ENCODE measurements at regions not wholly inside any gene's neighbourhood (a gene's known extent, or its start where the extent isn't known, plus 50 kb on each side); places are given as distances from the start of the nearest gene placed in this dataset.

GRCh38 chr13:88670509-88670908 lies 999.3 kb downstream of the SLITRK5 start:
- Histone ChIP-seq H2AFZ (ENCODE audit: low read depth, low read length, poor library complexity, severe bottlenecking) (no peak overlapping the region), H3K4me2 (ENCODE audit: low read length) (no peak overlapping the region), H3K9me2 (ENCODE audit: insufficient read depth) (no peaks in the 10 kb centered on the region), H3K4me1 (ENCODE audit: control insufficient read depth in 1 of 2, insufficient read depth in 2 of 2, low read length in 2 of 2) (no peaks in the 10 kb centered on the region), H3K27ac (ENCODE audit: low read depth, low read length) (no peak overlapping the region), H3K27me3 (ENCODE audit: insufficient read depth, low read length) (no peaks in the 10 kb centered on the region), H3K9me3 (ENCODE audit: control insufficient read depth in 1 of 2, insufficient read depth in 1 of 2, low read depth in 1 of 2, low read length in 2 of 2) (no peaks in the 10 kb centered on the region), H3K79me2 (ENCODE audit: insufficient read depth, low read length) (no peaks in the 10 kb centered on the region), H3K4me3 (replicated peaks in 1 of 2; ENCODE audit: low read depth in 1 of 2, low read length in 2 of 2) (no peak overlapping the region), H3K36me3 (ENCODE audit: control insufficient read depth in 1 of 2, insufficient read depth in 2 of 2, low read length in 2 of 2) (no peaks in the 10 kb centered on the region), H3K9ac (ENCODE audit: low read length) (no peak overlapping the region), H4K20me1 (ENCODE audit: insufficient read depth) (no peaks in the 10 kb centered on the region)
- TF ChIP-seq REST (IDR thresholded peaks at IDR 0.05; ENCODE audit: low read depth) (no peak), EZH2 (IDR thresholded peaks at IDR 0.05) (no peak), CEBPB (IDR thresholded peaks at IDR 0.05; ENCODE audit: low read depth) (no peak)
- intact Hi-C loops (cut with micrococcal nuclease): no loop called here
- ATAC-seq (no peak), DNase-seq (ENCODE audit: low read depth, low spot score) (no peak)
- ChIA-PET RAD21 (ENCODE audit: low non-redundant PET in 1 of 2, low total read pairs in 2 of 2, uncharacterized antibody in 2 of 2, unreplicated experiment in 2 of 2) (interaction anchor here in 1 of 2 experiments (0.7 kb wide), 1 partner anchor 261 kb away, joined by 3 read pairs; no protein-coding TSS in a partner anchor), CTCF (no interaction called here), POLR2A (no interaction called here)
- no TSS peak for BruUV-seq (replicated peaks)

DNA sequence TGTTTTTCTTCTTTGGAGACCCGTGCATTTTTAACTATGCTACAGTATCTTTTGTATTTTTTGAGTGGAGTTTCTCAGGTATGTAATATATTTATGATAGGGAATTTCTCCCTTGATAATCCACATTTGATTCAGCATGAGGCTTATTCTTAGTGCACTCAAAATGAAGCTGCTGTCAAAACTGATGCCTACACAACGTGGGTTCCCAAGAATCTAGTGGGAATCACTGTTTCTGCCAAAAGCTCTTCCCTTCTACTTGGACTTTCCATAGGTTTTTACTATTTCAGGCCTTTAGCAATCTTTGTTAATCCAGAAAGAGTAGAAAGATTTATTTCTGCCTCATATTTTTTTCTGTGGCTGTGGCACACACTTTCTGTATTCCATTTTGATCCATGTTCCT lies 1003.7 kb downstream of the SLITRK5 start:
- H3K27ac ChIP-seq (ENCODE audit: low read depth, low read length): no peak overlapping the region
- POLR2A ChIA-PET: no interaction called here
- H2AFZ ChIP-seq (ENCODE audit: low read depth, low read length, poor library complexity, severe bottlenecking): no peak overlapping the region
- no peaks in the 10 kb centered on the region for H3K27me3 ChIP-seq (ENCODE audit: insufficient read depth, low read length)
- H3K9ac ChIP-seq (ENCODE audit: low read length): no peak overlapping the region
- no peak overlapping the region for H3K4me3 ChIP-seq (replicated peaks in 1 of 2; ENCODE audit: low read depth in 1 of 2, low read length in 2 of 2)
- ATAC-seq: no peak
- DNase-seq (ENCODE audit: low read depth, low spot score): no peak
- H4K20me1 ChIP-seq (ENCODE audit: insufficient read depth): no peaks in the 10 kb centered on the region
- H3K9me2 ChIP-seq (ENCODE audit: insufficient read depth): no peaks in the 10 kb centered on the region
- CTCF ChIA-PET: no interaction called here
- H3K79me2 ChIP-seq (ENCODE audit: insufficient read depth, low read length): no peaks in the 10 kb centered on the region
- H3K4me1 ChIP-seq (ENCODE audit: control insufficient read depth in 1 of 2, insufficient read depth in 2 of 2, low read length in 2 of 2): no peaks in the 10 kb centered on the region
- no TSS peak for BruUV-seq (replicated peaks)
- intact Hi-C loops (cut with micrococcal nuclease): no loop called here
- no peak overlapping the region for H3K4me2 ChIP-seq (ENCODE audit: low read length)
- H3K36me3 ChIP-seq (ENCODE audit: control insufficient read depth in 1 of 2, insufficient read depth in 2 of 2, low read length in 2 of 2): no peaks in the 10 kb centered on the region
- no peaks in the 10 kb centered on the region for H3K9me3 ChIP-seq (ENCODE audit: control insufficient read depth in 1 of 2, insufficient read depth in 1 of 2, low read depth in 1 of 2, low read length in 2 of 2)
- RAD21 ChIA-PET (ENCODE audit: low non-redundant PET in 1 of 2, low total read pairs in 2 of 2, uncharacterized antibody in 2 of 2, unreplicated experiment in 2 of 2): no interaction called here
- TF ChIP-seq SP1 (IDR thresholded peaks at IDR 0.05; ENCODE audit: low read depth) (no peak), CBX3 (IDR thresholded peaks at IDR 0.05; ENCODE audit: low read depth) (no peak), SIN3A (IDR thresholded peaks at IDR 0.05; ENCODE audit: low read depth) (no peak), FOSL1 (IDR thresholded peaks at IDR 0.05; ENCODE audit: low read depth) (no peak), EGR1 (IDR thresholded peaks at IDR 0.05; ENCODE audit: low read depth) (no peak), ZFX (IDR thresholded peaks at IDR 0.05) (no peak), ATF3 (IDR thresholded peaks at IDR 0.05) (no peak), SRF (IDR thresholded peaks at IDR 0.05; ENCODE audit: low read depth) (no peak), POLR2A (IDR thresholded peaks at IDR 0.05; ENCODE audit: borderline replicate concordance, extremely low read depth, insufficient read depth, insufficient read length) (no peak), EZH2phosphoT487 (IDR thresholded peaks at IDR 0.05; ENCODE audit: borderline replicate concordance) (no peak)
- TF ChIP-seq, protein P1, sequence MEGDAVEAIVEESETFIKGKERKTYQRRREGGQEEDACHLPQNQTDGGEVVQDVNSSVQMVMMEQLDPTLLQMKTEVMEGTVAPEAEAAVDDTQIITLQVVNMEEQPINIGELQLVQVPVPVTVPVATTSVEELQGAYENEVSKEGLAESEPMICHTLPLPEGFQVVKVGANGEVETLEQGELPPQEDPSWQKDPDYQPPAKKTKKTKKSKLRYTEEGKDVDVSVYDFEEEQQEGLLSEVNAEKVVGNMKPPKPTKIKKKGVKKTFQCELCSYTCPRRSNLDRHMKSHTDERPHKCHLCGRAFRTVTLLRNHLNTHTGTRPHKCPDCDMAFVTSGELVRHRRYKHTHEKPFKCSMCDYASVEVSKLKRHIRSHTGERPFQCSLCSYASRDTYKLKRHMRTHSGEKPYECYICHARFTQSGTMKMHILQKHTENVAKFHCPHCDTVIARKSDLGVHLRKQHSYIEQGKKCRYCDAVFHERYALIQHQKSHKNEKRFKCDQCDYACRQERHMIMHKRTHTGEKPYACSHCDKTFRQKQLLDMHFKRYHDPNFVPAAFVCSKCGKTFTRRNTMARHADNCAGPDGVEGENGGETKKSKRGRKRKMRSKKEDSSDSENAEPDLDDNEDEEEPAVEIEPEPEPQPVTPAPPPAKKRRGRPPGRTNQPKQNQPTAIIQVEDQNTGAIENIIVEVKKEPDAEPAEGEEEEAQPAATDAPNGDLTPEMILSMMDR (IDR thresholded peaks at IDR 0.05 in 2 of 3, conservative IDR thresholded peaks at IDR 0.05 in 1 of 3; ENCODE audit: borderline replicate concordance in 1 of 3, insufficient read depth in 1 of 3, low read depth in 2 of 3, low read length in 2 of 3): no peak
- TF ChIP-seq, protein P2, sequence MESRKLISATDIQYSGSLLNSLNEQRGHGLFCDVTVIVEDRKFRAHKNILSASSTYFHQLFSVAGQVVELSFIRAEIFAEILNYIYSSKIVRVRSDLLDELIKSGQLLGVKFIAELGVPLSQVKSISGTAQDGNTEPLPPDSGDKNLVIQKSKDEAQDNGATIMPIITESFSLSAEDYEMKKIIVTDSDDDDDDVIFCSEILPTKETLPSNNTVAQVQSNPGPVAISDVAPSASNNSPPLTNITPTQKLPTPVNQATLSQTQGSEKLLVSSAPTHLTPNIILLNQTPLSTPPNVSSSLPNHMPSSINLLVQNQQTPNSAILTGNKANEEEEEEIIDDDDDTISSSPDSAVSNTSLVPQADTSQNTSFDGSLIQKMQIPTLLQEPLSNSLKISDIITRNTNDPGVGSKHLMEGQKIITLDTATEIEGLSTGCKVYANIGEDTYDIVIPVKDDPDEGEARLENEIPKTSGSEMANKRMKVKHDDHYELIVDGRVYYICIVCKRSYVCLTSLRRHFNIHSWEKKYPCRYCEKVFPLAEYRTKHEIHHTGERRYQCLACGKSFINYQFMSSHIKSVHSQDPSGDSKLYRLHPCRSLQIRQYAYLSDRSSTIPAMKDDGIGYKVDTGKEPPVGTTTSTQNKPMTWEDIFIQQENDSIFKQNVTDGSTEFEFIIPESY (IDR thresholded peaks at IDR 0.05; ENCODE audit: extremely low read depth, insufficient replicate concordance, low read length): no peak

Measured in HCT116 (cell line).